DOHH2 (cell line): ENCODE measurements at regions not wholly inside any gene's neighbourhood (a gene's known extent, or its start where the extent isn't known, plus 50 kb on each side); places are given as distances from the start of the nearest gene placed in this dataset.

Source experiments
- CTCF ChIP-seq: fragments of 200-600 bp; sonication (generic); IDR thresholded peaks from one replicate; pipeline ENCODE4 v1.5.1; 2014; ENCODE audit warnings: antibody characterized with exemption, mild to moderate bottlenecking, low read depth, low read length; ENCODE audit not compliant: poor library complexity, severe bottlenecking
- EZH2phosphoT487 ChIP-seq: fragments of 200-600 bp; sonication (generic); IDR thresholded peaks from 2 replicates; pipeline ENCODE4 v1.6.1; 2017; ENCODE audit warnings: borderline replicate concordance, mild to moderate bottlenecking, antibody characterized with exemption, low read length, moderate library complexity, mixed read lengths

GRCh38 chr6:94501516-94501915 is 1075.8 kb upstream of the MANEA start:
- TF ChIP-seq CTCF (no peak), EZH2phosphoT487 (no peak)
